Kidney (tissue), 13 donors: ENCODE measurements at regions not wholly inside any gene's neighbourhood (a gene's known extent, or its start where the extent isn't known, plus 50 kb on each side); places are given as distances from the start of the nearest gene placed in this dataset.

Source experiments
- DNase-seq, 5 donors: peaks; one replicate each; pipeline ENCODE4 v3.0.0-alpha.2; 2013 to 2020
- FAIRE-seq: peaks from 2 replicates; lab custom pipeline; 2012; peaks lifted over from hg19 to GRCh38; lab: Jason Lieb, UNC
- H3K27ac ChIP-seq, 2 donors: one replicate each; pipeline ENCODE4 v1.7.0; 2013; ENCODE audit warnings: low read depth in 2 of 2, low read length in 2 of 2, inconsistent platforms in 1 of 2
- H3K27me3 ChIP-seq: one replicate; pipeline ENCODE4 v1.7.1; 2013; ENCODE audit warnings: low read length, inconsistent platforms; ENCODE audit not compliant: control insufficient read depth, insufficient read depth
- H3K36me3 ChIP-seq, 3 donors: one replicate each; pipeline versions ENCODE4 v1.7.0 to v1.7.1; 2013; ENCODE audit warnings: low read length in 3 of 3, control low read depth in 1 of 3, inconsistent platforms in 1 of 3; ENCODE audit not compliant: insufficient read depth in 3 of 3, control insufficient read depth in 2 of 3
- H3K4me1 ChIP-seq, 3 donors: one replicate each; pipeline versions ENCODE4 v1.7.0 to v1.7.1; 2013; ENCODE audit warnings: low read length in 3 of 3, inconsistent platforms in 1 of 3, low read depth in 1 of 3; ENCODE audit not compliant: control insufficient read depth in 2 of 3, insufficient read depth in 2 of 3
- H3K4me3 ChIP-seq, 3 donors: one replicate each; pipeline versions ENCODE4 v1.7.0 to v1.8.1; 2013; ENCODE audit warnings: low read length in 3 of 3, control low read depth in 1 of 3, inconsistent platforms in 1 of 3
- H3K9ac ChIP-seq, 3 donors: one replicate each; pipeline versions ENCODE4 v1.7.0 to v1.7.1; 2013; ENCODE audit warnings: low read length in 3 of 3, control low read depth in 1 of 3, inconsistent platforms in 1 of 3
- H3K9me3 ChIP-seq, 3 donors: one replicate each; pipeline versions ENCODE4 v1.7.0 to v1.7.1; 2013; ENCODE audit warnings: low read length in 3 of 3, control low read depth in 1 of 3, inconsistent platforms in 1 of 3; ENCODE audit not compliant: control insufficient read depth in 2 of 3, insufficient read depth in 1 of 3
- intact Hi-C: fragments of 100-400 bp; cut with DNase I; formaldehyde crosslinking; loops from one replicate; pipeline ENCODE4 v1.11.1; 2022
- TF ChIP-seq, protein P1 (sequence below): IDR thresholded peaks from 3 replicates; pipeline ENCODE4 v1.5.1; 2012; ENCODE audit warnings: mild to moderate bottlenecking, moderate library complexity, borderline replicate concordance; ENCODE audit not compliant: insufficient read depth; ENCODE audit errors: extremely low read depth
- donor health status: control.
- donor health status: control.
- donor health status: control.
- donor health status: control.
- donor health status: control.
- donor health status: DM: yes; HTN: yes; CAD: no.
- donor health status: Normal renal cell carcinoma (clear cell type).

DNA sequence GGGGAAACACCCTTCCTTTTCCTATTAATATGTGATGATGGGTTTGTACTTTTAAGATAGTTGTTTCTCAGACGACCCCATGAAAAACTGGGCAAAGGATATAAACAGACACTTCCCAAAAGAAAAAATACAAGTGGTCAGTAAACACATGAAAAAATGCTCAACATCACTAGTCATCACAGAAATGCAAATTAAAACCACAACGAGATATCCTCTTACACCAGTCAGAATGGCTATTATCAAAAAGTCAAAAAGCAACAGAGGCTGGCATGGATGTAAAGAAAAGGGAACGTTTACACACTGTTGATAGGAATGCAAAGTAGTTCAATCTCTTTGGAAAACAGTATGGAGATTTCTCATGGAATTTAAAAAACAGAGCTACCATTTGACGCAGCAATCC, 111.4 kb upstream of the ZEB1 start:
- H3K27me3 ChIP-seq, result no peaks in the 10 kb centered on the region
- no peak overlapping the region for H3K27ac ChIP-seq
- H3K9ac ChIP-seq, result no peak overlapping the region
- DNase-seq (no peak), FAIRE-seq (no peak)
- H3K4me1 ChIP-seq, result no peaks in the 10 kb centered on the region
- H3K4me3 ChIP-seq, result no peak overlapping the region
- intact Hi-C loops, result no loop called here
- H3K9me3 ChIP-seq, result no peaks in the 10 kb centered on the region
- TF ChIP-seq, protein P1, sequence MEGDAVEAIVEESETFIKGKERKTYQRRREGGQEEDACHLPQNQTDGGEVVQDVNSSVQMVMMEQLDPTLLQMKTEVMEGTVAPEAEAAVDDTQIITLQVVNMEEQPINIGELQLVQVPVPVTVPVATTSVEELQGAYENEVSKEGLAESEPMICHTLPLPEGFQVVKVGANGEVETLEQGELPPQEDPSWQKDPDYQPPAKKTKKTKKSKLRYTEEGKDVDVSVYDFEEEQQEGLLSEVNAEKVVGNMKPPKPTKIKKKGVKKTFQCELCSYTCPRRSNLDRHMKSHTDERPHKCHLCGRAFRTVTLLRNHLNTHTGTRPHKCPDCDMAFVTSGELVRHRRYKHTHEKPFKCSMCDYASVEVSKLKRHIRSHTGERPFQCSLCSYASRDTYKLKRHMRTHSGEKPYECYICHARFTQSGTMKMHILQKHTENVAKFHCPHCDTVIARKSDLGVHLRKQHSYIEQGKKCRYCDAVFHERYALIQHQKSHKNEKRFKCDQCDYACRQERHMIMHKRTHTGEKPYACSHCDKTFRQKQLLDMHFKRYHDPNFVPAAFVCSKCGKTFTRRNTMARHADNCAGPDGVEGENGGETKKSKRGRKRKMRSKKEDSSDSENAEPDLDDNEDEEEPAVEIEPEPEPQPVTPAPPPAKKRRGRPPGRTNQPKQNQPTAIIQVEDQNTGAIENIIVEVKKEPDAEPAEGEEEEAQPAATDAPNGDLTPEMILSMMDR, result no peak
- H3K36me3 ChIP-seq, result no peaks in the 10 kb centered on the region

DNA sequence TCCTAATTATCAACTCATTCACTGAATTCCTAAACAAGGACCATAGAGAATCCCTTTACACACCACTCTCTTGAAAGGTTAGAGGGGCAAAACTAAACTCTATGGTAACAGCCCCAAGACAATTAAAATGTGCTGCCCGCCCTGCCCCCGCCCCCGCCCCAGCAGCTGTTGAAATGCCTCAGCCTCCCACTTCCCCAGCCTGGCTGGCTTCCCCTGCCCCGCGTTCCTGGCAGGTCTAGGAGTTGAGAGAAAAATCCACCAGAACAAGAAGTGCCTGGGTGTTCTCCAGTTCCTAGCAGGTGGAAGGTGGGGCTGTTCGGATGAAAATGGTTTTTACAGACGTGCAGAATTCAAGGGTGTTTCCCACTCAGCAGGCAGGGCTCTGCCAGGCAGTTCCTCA, 109.5 kb upstream of the ZEB1 start:
- TF ChIP-seq, protein P1, result no peak
- DNase-seq, result no peak
- H3K36me3 ChIP-seq, result no peaks in the 10 kb centered on the region
- H3K27me3 ChIP-seq, result no peaks in the 10 kb centered on the region
- H3K9me3 ChIP-seq, result no peaks in the 10 kb centered on the region
- H3K4me1 ChIP-seq, result no peaks in the 10 kb centered on the region
- FAIRE-seq, result no peak
- no peak overlapping the region for H3K9ac ChIP-seq
- H3K4me3 ChIP-seq, result no peak overlapping the region
- intact Hi-C loops, result no loop called here
- no peak overlapping the region for H3K27ac ChIP-seq

DNA sequence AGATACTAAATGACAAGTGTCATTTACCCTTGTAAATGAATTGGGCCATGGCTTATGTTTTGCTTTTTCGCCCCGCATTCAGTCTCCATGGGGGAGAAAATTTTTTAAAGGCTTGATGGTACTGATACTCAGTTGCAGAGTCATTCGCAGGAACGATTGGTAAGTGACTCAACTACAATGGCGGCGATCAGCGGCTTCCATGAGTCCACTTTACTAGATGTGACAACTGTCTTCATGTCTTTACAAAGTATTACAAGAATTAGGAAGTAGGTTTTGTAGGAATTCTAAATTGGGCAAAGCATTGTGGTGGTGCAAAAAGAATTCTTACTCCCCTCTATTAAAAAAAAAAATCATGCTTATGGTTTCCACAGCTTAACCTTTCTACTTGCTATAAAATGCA, 108.8 kb upstream of the ZEB1 start:
- intact Hi-C loops, result no loop called here
- TF ChIP-seq, protein P1, result no peak
- Histone ChIP-seq H3K9ac (no peak overlapping the region), H3K4me3 (no peak overlapping the region), H3K27me3 (no peaks in the 10 kb centered on the region), H3K9me3 (no peaks in the 10 kb centered on the region), H3K36me3 (no peaks in the 10 kb centered on the region), H3K4me1 (no peaks in the 10 kb centered on the region), H3K27ac (no peak overlapping the region)
- DNase-seq (no peak), FAIRE-seq (no peak)

DNA sequence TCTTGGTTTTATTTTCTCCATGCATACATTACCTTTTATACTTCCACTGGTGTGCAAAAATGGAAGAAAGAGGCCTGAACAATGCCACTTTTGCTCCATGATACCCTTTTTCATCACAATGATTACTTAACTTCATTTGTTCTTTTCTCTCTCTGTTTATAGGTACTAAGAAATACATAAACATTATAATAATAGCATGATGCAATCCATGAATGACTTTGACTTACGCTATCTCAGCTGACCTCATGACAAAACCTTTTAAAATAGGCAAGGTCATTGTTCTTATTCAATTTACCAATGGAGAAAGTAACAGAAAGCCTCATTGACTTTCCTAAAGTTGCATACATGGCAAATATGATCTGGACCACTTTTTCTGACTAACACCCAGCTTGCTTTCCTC, 105.1 kb upstream of the ZEB1 start:
- TF ChIP-seq, protein P1, result no peak
- H3K4me3 ChIP-seq, result no peak overlapping the region
- no peaks in the 10 kb centered on the region for H3K36me3 ChIP-seq
- H3K9me3 ChIP-seq, result no peaks in the 10 kb centered on the region
- no peak for DNase-seq
- intact Hi-C loops, result no loop called here
- no peak for FAIRE-seq
- H3K27ac ChIP-seq, result no peak overlapping the region
- H3K4me1 ChIP-seq, result no peaks in the 10 kb centered on the region
- no peak overlapping the region for H3K9ac ChIP-seq
- H3K27me3 ChIP-seq, result no peaks in the 10 kb centered on the region
